Gastrocnemius medialis (tissue), 4 donors: ENCODE measurements at regions not wholly inside any gene's neighbourhood (a gene's known extent, or its start where the extent isn't known, plus 50 kb on each side); places are given as distances from the start of the nearest gene placed in this dataset.

Experiments
- POLR2A ChIP-seq, 2 donors: fragments of 450-650 bp; IDR thresholded peaks; one replicate each; pipeline ENCODE4 v1.6.1; 2017; ENCODE audit warnings: antibody characterized with exemption in 2 of 2, mild to moderate bottlenecking in 2 of 2, moderate library complexity in 2 of 2
- TF ChIP-seq, protein P1 (sequence below), 5 experiments: fragments of 450-650 bp in 3 of 5; fragments of 200-600 bp in 2 of 5; sonication (generic) in 2 of 5; IDR thresholded peaks in 4 of 5; conservative IDR thresholded peaks in 1 of 5; 1 replicate in 4 of 5; 2 replicates in 1 of 5; pipeline ENCODE4 v1.5.1; 2016 to 2019; ENCODE audit warnings: antibody characterized with exemption in 5 of 5, mild to moderate bottlenecking in 3 of 5, moderate library complexity in 3 of 5

DNA sequence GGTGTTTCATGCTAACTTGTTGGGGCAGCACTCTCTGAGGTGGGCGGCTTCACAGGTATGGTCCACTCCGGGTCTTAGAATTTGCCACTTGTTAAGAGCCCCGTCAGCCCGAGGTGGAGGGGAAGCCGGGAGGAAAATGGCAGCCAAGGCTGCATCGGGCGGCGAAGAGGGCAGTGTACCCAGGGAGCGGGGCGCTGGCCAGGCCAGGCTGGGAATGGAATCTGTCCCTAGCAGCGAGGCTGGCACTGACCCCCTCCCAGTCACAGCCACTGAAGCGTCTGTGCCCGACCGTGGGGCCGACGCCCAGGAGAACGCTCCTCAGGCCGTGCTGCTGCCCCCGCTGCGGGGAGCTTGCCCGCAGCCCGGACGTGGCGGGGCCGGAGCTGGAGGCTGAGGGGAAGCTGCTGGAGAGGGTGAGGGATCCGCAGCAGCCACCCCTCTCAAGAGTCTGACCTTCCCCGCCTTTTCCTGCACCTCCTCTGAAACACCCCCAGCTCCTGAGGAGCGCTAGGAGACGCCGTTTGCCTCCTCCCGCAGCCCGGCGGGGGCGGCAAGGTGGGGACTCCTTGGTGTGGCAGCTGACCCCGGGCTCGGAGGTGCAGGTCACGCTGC is 313.8 kb upstream of the SPRY2 start:
- TF ChIP-seq, protein P1, sequence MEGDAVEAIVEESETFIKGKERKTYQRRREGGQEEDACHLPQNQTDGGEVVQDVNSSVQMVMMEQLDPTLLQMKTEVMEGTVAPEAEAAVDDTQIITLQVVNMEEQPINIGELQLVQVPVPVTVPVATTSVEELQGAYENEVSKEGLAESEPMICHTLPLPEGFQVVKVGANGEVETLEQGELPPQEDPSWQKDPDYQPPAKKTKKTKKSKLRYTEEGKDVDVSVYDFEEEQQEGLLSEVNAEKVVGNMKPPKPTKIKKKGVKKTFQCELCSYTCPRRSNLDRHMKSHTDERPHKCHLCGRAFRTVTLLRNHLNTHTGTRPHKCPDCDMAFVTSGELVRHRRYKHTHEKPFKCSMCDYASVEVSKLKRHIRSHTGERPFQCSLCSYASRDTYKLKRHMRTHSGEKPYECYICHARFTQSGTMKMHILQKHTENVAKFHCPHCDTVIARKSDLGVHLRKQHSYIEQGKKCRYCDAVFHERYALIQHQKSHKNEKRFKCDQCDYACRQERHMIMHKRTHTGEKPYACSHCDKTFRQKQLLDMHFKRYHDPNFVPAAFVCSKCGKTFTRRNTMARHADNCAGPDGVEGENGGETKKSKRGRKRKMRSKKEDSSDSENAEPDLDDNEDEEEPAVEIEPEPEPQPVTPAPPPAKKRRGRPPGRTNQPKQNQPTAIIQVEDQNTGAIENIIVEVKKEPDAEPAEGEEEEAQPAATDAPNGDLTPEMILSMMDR (IDR thresholded peaks at IDR 0.05 in 4 of 5, conservative IDR thresholded peaks at IDR 0.05 in 1 of 5) = no peak
- no peak for TF ChIP-seq POLR2A (IDR thresholded peaks at IDR 0.05)
